ENCODE measurements at regions not wholly inside any gene's neighbourhood (a gene's known extent, or its start where the extent isn't known, plus 50 kb on each side); places are given as distances from the start of the nearest gene placed in this dataset.

DNA sequence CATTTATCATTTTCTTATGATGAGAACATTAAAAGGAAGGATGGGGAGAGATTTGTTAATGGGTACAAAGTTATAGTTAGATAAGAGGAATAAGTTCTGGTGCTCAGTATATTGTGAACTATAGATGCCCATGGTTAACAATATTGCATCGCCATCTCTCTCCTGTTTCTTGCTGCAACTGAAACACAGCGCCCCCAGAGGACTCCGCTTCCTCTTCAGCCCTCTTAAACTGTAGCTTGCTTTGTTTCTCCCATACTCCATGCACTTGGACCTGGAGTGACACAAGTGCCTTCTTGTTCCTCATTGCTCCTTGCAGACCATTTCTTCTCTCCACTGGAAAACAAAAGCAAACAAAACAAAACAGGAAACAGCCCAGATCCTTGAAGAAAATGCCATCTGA is 70.1 kb upstream of the NTPCR start:
- H3K27ac ChIP-seq (replicated peaks), result no peak overlapping the region
- TF ChIP-seq CTCF (IDR thresholded peaks at IDR 0.05; ENCODE audit: insufficient read depth, low read length) (peak; percentile 29), SPI1 (IDR thresholded peaks at IDR 0.05; ENCODE audit: borderline replicate concordance, low read depth) (no peak), REST (IDR thresholded peaks at IDR 0.05; ENCODE audit: insufficient replicate concordance, low read depth) (no peak), GABPA (IDR thresholded peaks at IDR 0.05; ENCODE audit: low read depth) (no peak), POLR2AphosphoS5 (IDR thresholded peaks at IDR 0.05; ENCODE audit: low read depth) (no peak)
- peak in 1 of 2 experiments; percentile 24 for DNase-seq (ENCODE audit: low read depth in 1 of 2, low spot score in 1 of 2)

DNA sequence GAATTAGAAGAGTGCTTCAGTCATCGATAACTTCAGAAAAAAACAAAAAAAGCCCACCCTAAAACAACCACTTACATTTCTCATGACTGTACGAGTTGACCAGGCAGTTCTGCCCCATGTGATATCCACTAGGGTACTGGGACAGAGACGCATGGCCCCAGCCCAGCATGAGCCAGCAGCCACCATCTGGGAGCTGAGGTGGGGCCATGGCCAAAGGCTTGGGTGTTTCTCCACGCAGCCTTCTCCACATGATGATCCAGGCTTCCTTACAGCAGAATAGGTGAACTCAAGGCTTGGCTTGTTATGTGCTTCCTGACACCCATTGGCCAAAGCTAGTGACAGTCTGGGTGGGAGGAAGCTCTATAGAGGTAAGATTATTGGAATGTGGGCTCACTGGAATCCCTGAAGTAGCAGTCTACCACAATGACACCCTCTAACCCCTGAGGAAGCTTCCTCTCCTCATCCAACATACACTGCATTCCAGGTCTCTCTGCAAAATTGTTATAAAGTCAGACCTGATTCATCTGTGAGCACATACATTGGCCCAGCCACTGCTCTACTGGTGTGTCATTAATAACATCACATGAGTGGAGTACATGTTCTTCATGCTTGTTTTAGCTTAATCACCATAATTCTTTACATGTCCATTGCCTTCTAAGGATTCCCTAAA is 66.3 kb upstream of the NTPCR start:
- Histone ChIP-seq H3K27ac (replicated peaks) (no peak overlapping the region), H3K27me3 (ENCODE audit: insufficient read depth, poor library complexity, severe bottlenecking) (no peaks in the 10 kb centered on the region), H3K4me3 (replicated peaks; ENCODE audit: insufficient read depth, low read length) (no peak overlapping the region)
- no peak for TF ChIP-seq SPI1 (IDR thresholded peaks at IDR 0.05; ENCODE audit: borderline replicate concordance, low read depth)
- no peak for TF ChIP-seq POLR2AphosphoS5 (IDR thresholded peaks at IDR 0.05; ENCODE audit: low read depth)
- no peak for TF ChIP-seq CTCF (IDR thresholded peaks at IDR 0.05; ENCODE audit: insufficient read depth, low read length)
- TF ChIP-seq REST (IDR thresholded peaks at IDR 0.05; ENCODE audit: insufficient replicate concordance, low read depth), result no peak
- TF ChIP-seq GABPA (IDR thresholded peaks at IDR 0.05; ENCODE audit: low read depth), result no peak
- no peak for DNase-seq (ENCODE audit: low read depth in 1 of 2, low spot score in 1 of 2)

More for the DNA sequence above, 70.1 kb upstream of the NTPCR start:
- Histone ChIP-seq H3K4me3 (replicated peaks; ENCODE audit: insufficient read depth, low read length) (no peak overlapping the region), H3K27me3 (ENCODE audit: insufficient read depth, poor library complexity, severe bottlenecking) (no peaks in the 10 kb centered on the region)

GRCh38 chr1:232886271-232886670 is 64.1 kb upstream of the NTPCR start:
- Histone ChIP-seq H3K27me3 (ENCODE audit: insufficient read depth, poor library complexity, severe bottlenecking) (no peaks in the 10 kb centered on the region), H3K27ac (replicated peaks) (no peak overlapping the region), H3K4me3 (replicated peaks; ENCODE audit: insufficient read depth, low read length) (no peak overlapping the region)
- no peak for DNase-seq (ENCODE audit: low read depth in 1 of 2, low spot score in 1 of 2)
- TF ChIP-seq REST (IDR thresholded peaks at IDR 0.05; ENCODE audit: insufficient replicate concordance, low read depth) (no peak), POLR2AphosphoS5 (IDR thresholded peaks at IDR 0.05; ENCODE audit: low read depth) (no peak), SPI1 (IDR thresholded peaks at IDR 0.05; ENCODE audit: borderline replicate concordance, low read depth) (no peak), CTCF (IDR thresholded peaks at IDR 0.05; ENCODE audit: insufficient read depth, low read length) (no peak), GABPA (IDR thresholded peaks at IDR 0.05; ENCODE audit: low read depth) (no peak)

All from HL-60 (cell line).